ENCODE measurements at regions not wholly inside any gene's neighbourhood (a gene's known extent, or its start where the extent isn't known, plus 50 kb on each side); places are given as distances from the start of the nearest gene placed in this dataset.

DNA sequence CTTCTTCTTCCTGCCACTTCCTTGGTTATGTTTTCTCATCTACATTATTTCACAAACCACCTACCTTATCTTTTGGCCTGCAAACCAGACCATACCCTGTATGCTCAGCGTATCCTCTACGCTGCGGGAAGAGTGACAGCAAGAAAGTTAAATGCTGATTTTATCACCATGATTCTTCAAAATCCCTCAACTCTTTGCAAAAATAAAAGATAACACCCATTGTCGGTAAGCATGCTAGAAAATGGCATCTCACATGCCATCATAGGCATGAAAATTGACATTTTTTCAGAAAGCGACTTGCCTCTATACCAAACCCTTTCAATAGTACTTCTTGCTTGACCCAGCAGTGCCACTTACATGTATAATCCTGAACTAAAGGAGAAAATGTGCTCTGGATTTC is 102.0 kb downstream of the HPGD start:
- H3F3A ChIP-seq (ENCODE audit: low read length, unreplicated experiment), result no peaks in the 10 kb centered on the region
- no peak for ATAC-seq
- H3K4me2 ChIP-seq (ENCODE audit: low read length), result no peak overlapping the region
- intact Hi-C loops (cut with micrococcal nuclease), result loop anchor here (10.0 kb wide), 1 partner anchor 64 kb away; no protein-coding TSS in a partner anchor
- BruUV-seq (replicated peaks), result no TSS peak
- H4K20me1 ChIP-seq (ENCODE audit: low read length), result no peaks in the 10 kb centered on the region
- no peaks in the 10 kb centered on the region for H3K79me2 ChIP-seq (ENCODE audit: low read length)
- no peak overlapping the region for H3K9ac ChIP-seq (ENCODE audit: low read length)
- no peak for DNase-seq
- no peaks in the 10 kb centered on the region for H3K9me2 ChIP-seq (replicated peaks; ENCODE audit: low read length)
- peaks cover 16% of the 10 kb centered on the region for H3K4me1 ChIP-seq (ENCODE audit: insufficient read depth, low read length)
- CTCF ChIA-PET, result no interaction called here
- H3K27ac ChIP-seq (ENCODE audit: low read length), result no peak overlapping the region
- no peak overlapping the region for H3K4me3 ChIP-seq (ENCODE audit: low read length)
- H3K27me3 ChIP-seq (ENCODE audit: low read length), result no peaks in the 10 kb centered on the region
- TF ChIP-seq EZH2 (IDR thresholded peaks at IDR 0.05; ENCODE audit: low read length, unreplicated experiment) (no peak), EZH2phosphoT487 (IDR thresholded peaks at IDR 0.05; ENCODE audit: borderline replicate concordance, low read length) (no peak)
- TF ChIP-seq, protein P1, sequence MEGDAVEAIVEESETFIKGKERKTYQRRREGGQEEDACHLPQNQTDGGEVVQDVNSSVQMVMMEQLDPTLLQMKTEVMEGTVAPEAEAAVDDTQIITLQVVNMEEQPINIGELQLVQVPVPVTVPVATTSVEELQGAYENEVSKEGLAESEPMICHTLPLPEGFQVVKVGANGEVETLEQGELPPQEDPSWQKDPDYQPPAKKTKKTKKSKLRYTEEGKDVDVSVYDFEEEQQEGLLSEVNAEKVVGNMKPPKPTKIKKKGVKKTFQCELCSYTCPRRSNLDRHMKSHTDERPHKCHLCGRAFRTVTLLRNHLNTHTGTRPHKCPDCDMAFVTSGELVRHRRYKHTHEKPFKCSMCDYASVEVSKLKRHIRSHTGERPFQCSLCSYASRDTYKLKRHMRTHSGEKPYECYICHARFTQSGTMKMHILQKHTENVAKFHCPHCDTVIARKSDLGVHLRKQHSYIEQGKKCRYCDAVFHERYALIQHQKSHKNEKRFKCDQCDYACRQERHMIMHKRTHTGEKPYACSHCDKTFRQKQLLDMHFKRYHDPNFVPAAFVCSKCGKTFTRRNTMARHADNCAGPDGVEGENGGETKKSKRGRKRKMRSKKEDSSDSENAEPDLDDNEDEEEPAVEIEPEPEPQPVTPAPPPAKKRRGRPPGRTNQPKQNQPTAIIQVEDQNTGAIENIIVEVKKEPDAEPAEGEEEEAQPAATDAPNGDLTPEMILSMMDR (conservative IDR thresholded peaks at IDR 0.05; ENCODE audit: low read depth, low read length), result no peak
- H3K9me3 ChIP-seq (ENCODE audit: low read length), result no peaks in the 10 kb centered on the region
- POLR2A ChIA-PET (ENCODE audit: unreplicated experiment), result no interaction called here
- H2AFZ ChIP-seq (ENCODE audit: low read length), result no peak overlapping the region
- no peaks in the 10 kb centered on the region for H3K36me3 ChIP-seq (ENCODE audit: low read depth, low read length)

DNA sequence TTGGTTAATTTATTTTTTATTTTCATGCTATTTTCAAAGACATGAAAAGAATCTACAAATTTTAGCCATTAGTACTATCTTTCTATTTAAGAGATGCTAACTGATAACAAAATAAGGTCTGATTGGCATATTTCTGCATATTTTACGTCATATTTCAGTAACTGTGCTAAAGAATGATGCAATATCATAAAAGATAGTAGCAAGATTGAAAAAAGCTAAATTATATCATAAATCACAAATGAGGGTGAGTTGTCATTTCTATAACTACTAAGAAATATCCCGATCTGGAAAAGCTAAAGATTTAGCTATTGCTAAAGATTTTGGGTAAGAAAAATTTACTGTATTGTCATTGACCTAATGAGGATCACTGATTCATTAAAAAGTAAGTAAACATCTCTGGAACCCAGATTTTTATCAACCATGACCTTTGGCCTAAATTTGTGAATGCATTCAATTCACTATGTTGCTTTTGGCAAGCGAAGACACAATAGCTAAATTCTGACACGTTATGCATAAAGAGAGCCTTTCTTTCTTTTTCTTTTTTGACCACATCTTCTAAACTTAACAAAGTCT is 103.6 kb downstream of the HPGD start:
- no peaks in the 10 kb centered on the region for H3K36me3 ChIP-seq (ENCODE audit: low read depth, low read length)
- H3K4me1 ChIP-seq (ENCODE audit: insufficient read depth, low read length), result peaks cover 9% of the 10 kb centered on the region
- no peak overlapping the region for H3K27ac ChIP-seq (ENCODE audit: low read length)
- no peak overlapping the region for H3K4me2 ChIP-seq (ENCODE audit: low read length)
- no peaks in the 10 kb centered on the region for H3K79me2 ChIP-seq (ENCODE audit: low read length)
- H3F3A ChIP-seq (ENCODE audit: low read length, unreplicated experiment), result no peaks in the 10 kb centered on the region
- no peak overlapping the region for H2AFZ ChIP-seq (ENCODE audit: low read length)
- H3K4me3 ChIP-seq (ENCODE audit: low read length), result no peak overlapping the region
- no peaks in the 10 kb centered on the region for H3K27me3 ChIP-seq (ENCODE audit: low read length)
- CTCF ChIA-PET, result no interaction called here
- ATAC-seq (no peak), DNase-seq (no peak)
- H3K9me3 ChIP-seq (ENCODE audit: low read length), result no peaks in the 10 kb centered on the region
- no peaks in the 10 kb centered on the region for H4K20me1 ChIP-seq (ENCODE audit: low read length)
- no peak overlapping the region for H3K9ac ChIP-seq (ENCODE audit: low read length)
- TF ChIP-seq EZH2phosphoT487 (IDR thresholded peaks at IDR 0.05; ENCODE audit: borderline replicate concordance, low read length), result no peak
- TF ChIP-seq EZH2 (IDR thresholded peaks at IDR 0.05; ENCODE audit: low read length, unreplicated experiment), result no peak
- H3K9me2 ChIP-seq (replicated peaks; ENCODE audit: low read length), result no peaks in the 10 kb centered on the region
- no TSS peak for BruUV-seq (replicated peaks)
- intact Hi-C loops (cut with micrococcal nuclease), result no loop called here
- POLR2A ChIA-PET (ENCODE audit: unreplicated experiment), result no interaction called here

DNA sequence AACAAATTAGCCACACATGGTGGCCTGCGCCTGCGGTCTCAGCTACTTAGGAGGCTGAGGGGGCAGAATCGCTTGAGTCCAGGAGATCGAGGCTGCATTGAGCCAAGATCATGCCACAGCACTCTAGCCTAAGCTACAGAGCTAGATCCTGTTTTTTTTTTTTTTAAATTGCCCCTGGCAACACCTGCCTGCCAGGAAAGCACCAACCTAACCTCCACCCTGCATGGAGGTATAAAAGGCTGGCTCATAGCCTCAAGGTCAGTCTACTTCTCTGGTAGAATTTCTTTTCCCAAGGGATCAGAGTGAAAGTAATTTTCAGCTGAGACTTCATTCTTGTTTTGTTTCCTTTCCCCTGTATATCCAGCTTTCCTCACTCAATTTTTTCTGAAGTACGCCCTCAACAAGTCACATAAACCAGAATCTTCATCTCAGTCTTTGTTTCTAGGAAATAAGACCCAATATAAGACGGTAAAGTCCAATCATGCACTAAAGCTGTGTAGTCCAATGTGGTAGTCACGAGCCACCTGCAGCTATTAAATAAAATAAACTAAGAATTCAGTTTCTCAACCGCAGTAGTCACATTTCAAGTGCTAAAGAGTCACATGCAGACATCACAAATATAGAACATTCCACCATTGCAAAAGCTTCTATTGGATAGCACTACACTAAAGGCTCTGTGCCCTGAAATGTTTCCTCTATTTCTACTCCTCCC is 113.3 kb downstream of the HPGD start:
- TF ChIP-seq, protein P1 (conservative IDR thresholded peaks at IDR 0.05; ENCODE audit: low read depth, low read length), result no peak
- TF ChIP-seq EZH2phosphoT487 (IDR thresholded peaks at IDR 0.05; ENCODE audit: borderline replicate concordance, low read length), result no peak
- no peak for TF ChIP-seq EZH2 (IDR thresholded peaks at IDR 0.05; ENCODE audit: low read length, unreplicated experiment)
- H3K27ac ChIP-seq (ENCODE audit: low read length), result no peak overlapping the region
- no peaks in the 10 kb centered on the region for H3F3A ChIP-seq (ENCODE audit: low read length, unreplicated experiment)
- H3K4me1 ChIP-seq (ENCODE audit: insufficient read depth, low read length), result peaks cover 12% of the 10 kb centered on the region
- no peak overlapping the region for H3K9ac ChIP-seq (ENCODE audit: low read length)
- POLR2A ChIA-PET (ENCODE audit: unreplicated experiment), result no interaction called here
- H3K79me2 ChIP-seq (ENCODE audit: low read length), result no peaks in the 10 kb centered on the region
- H3K4me2 ChIP-seq (ENCODE audit: low read length), result no peak overlapping the region
- intact Hi-C loops (cut with micrococcal nuclease), result no loop called here
- DNase-seq (no peak), ATAC-seq (no peak)
- no peaks in the 10 kb centered on the region for H3K27me3 ChIP-seq (ENCODE audit: low read length)
- CTCF ChIA-PET, result interaction anchor here (0.6 kb wide), 1 partner anchor 42 kb away, joined by 3 read pairs; no protein-coding TSS in a partner anchor
- no TSS peak for BruUV-seq (replicated peaks)
- no peaks in the 10 kb centered on the region for H3K9me2 ChIP-seq (replicated peaks; ENCODE audit: low read length)
- H3K9me3 ChIP-seq (ENCODE audit: low read length), result no peaks in the 10 kb centered on the region
- H4K20me1 ChIP-seq (ENCODE audit: low read length), result no peaks in the 10 kb centered on the region
- H3K36me3 ChIP-seq (ENCODE audit: low read depth, low read length), result no peaks in the 10 kb centered on the region
- no peak overlapping the region for H3K4me3 ChIP-seq (ENCODE audit: low read length)
- no peak overlapping the region for H2AFZ ChIP-seq (ENCODE audit: low read length)

Data from PC-3 (cell line).